Ectodermal cell (in vitro differentiated cells): ENCODE measurements at regions not wholly inside any gene's neighbourhood (a gene's known extent, or its start where the extent isn't known, plus 50 kb on each side); places are given as distances from the start of the nearest gene placed in this dataset.
"Not testable (repeated sequence)": the region's sequence is repeated elsewhere in the genome, so short reads cannot be mapped to it uniquely, and the experiment has no call there.

Experiments
- H3K27ac ChIP-seq: 2 replicates; pipeline ENCODE4 v1.7.0; 2013; ENCODE audit warnings: mild to moderate bottlenecking, low read depth, low read length; ENCODE audit not compliant: insufficient read depth, poor library complexity, severe bottlenecking
- H3K27me3 ChIP-seq: 2 replicates; pipeline ENCODE4 v1.7.0; 2013; ENCODE audit warnings: mild to moderate bottlenecking, low read length; ENCODE audit not compliant: insufficient read depth, control insufficient read depth, poor library complexity, severe bottlenecking
- H3K36me3 ChIP-seq: one replicate; pipeline ENCODE4 v1.7.0; 2013; ENCODE audit warnings: low read length; ENCODE audit not compliant: control insufficient read depth, insufficient read depth
- H3K4me1 ChIP-seq: one replicate; pipeline ENCODE4 v1.7.0; 2013; ENCODE audit warnings: low read length; ENCODE audit not compliant: control insufficient read depth, insufficient read depth
- H3K4me3 ChIP-seq: 2 replicates; pipeline ENCODE4 v1.7.0; 2013; ENCODE audit warnings: low read depth, low read length, control low read depth; ENCODE audit not compliant: insufficient read depth
- H3K9me3 ChIP-seq: 2 replicates; pipeline ENCODE4 v1.7.0; 2013; ENCODE audit warnings: mild to moderate bottlenecking, low read length, moderate library complexity; ENCODE audit not compliant: control insufficient read depth
- WGBS, 2 experiments: methylation state at CpG; one replicate each; pipeline ENCODE4 v1.1.7; 2013; ENCODE audit warnings: missing lambda C conversion rate in 2 of 2; 5-methylcytosine and 5-hydroxymethylcytosine counted together

DNA sequence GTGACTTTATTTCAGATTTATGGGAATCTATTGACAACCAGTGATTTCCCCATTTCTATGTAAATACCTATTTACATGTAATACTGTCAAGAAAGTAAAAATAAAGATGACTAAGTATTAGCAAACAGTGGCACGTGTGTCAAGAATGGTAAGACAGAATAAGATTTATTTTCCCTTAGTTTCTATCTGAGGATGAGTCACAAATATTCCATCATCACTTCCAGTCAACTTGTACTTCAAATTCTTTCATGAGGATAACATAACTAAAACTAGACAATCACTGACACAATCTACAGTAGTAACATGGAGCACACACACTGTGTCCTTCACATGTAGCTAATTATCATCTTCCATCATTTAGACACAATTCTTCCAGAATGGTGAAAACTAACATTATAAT, 625.3 kb upstream of the PCDH7 start:
- Histone ChIP-seq H3K27ac (no peak overlapping the region), H3K4me3 (no peak overlapping the region), H3K4me1 (no peaks in the 10 kb centered on the region), H3K36me3 (no peaks in the 10 kb centered on the region), H3K9me3 (no peaks in the 10 kb centered on the region), H3K27me3 (no peaks in the 10 kb centered on the region)
- WGBS, 2 experiments: 100% methylated on average over 1 of the region's 1 CpG; no CpG with 5 or more reads in 1 of the 2 experiments

- H3K36me3 ChIP-seq: no peaks in the 10 kb centered on the region
- H3K27me3 ChIP-seq: no peaks in the 10 kb centered on the region
- no peak overlapping the region for H3K4me3 ChIP-seq
- no peak overlapping the region for H3K27ac ChIP-seq
- H3K9me3 ChIP-seq: no peaks in the 10 kb centered on the region
- H3K4me1 ChIP-seq: no peaks in the 10 kb centered on the region
Measured at GRCh38 chr4:30103455-30103854, 616.7 kb upstream of the PCDH7 start.

DNA sequence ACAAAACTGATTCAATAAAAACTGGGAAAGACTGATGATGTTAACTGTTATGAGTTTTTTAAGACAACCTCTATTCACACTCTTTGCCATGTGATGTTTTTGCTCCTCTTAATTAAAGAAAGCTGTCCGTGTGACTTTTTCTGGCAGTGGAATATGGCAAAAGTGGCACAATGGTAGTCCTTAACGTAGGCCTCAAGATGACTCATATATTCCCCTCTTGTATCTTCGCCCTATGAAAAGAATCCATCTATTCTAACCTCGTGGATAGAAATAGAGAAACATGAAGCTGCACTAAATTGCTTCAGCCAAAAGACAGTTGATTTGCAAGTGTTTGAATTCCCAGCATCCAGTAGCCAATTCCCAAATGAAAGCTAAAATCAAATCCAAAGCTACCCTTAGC, 603.8 kb upstream of the PCDH7 start:
- Histone ChIP-seq H3K27ac (no peak overlapping the region), H3K27me3 (no peaks in the 10 kb centered on the region), H3K4me1 (no peaks in the 10 kb centered on the region), H3K4me3 (no peak overlapping the region), H3K36me3 (no peaks in the 10 kb centered on the region), H3K9me3 (no peaks in the 10 kb centered on the region)
- 94 to 98% methylated on average over 4 of the region's 4 CpGs for WGBS, 2 experiments

- no peaks in the 10 kb centered on the region for H3K27me3 ChIP-seq
- 90 to 94% methylated on average over 2 to 3 of the region's 3 CpGs for WGBS, 2 experiments
- no peak overlapping the region for H3K27ac ChIP-seq
- no peaks in the 10 kb centered on the region for H3K36me3 ChIP-seq
- no peak overlapping the region for H3K4me3 ChIP-seq
- H3K9me3 ChIP-seq: no peaks in the 10 kb centered on the region
- no peaks in the 10 kb centered on the region for H3K4me1 ChIP-seq
Measured at GRCh38 chr4:30117433-30117832, 602.7 kb upstream of the PCDH7 start.

DNA sequence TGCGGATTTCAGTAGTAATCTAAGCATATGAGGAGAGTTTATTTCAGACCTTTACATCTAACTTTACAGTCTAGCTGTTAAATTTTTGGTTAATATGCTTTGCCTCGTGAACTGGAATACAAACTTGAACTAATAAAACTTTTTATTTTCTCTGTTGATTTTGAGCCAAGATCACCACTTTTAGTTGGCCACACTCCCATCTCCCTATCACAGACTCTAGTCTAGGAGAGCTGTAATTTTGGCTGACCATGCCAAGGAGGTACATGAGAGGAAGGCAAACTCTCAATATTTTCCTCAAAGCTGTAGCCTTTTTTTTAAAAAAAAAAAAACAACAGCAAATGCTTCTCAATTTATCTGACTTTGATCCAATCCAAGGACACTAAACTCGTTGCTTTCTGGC, 597.5 kb upstream of the PCDH7 start:
- H3K36me3 ChIP-seq: no peaks in the 10 kb centered on the region
- 82% methylated on average over 2 of the region's 3 CpGs; no CpG with 5 or more reads in 1 of the 2 experiments for WGBS, 2 experiments
- H3K27me3 ChIP-seq: no peaks in the 10 kb centered on the region
- no peak overlapping the region for H3K27ac ChIP-seq
- H3K4me3 ChIP-seq: no peak overlapping the region
- H3K4me1 ChIP-seq: no peaks in the 10 kb centered on the region
- no peaks in the 10 kb centered on the region for H3K9me3 ChIP-seq

DNA sequence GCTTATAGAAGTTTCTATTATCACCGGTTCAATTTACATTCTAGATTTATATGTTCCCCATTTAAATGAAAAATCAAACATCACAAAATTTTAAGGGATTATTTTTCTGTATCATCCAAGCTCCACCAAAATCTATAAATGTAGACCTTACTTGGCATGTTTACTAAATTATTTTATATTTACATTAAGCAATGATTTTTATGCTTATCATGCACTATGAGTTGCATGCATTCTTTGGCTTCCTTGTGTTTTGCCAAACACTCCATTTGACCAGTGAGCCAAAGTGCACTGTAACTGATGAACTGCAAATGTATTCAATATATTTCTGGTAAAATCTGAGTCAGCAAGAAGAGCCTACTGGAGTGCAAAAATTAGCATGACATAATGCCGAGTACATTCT, 595.5 kb upstream of the PCDH7 start:
- not testable (repeated sequence) for H3K9me3 ChIP-seq, H3K36me3 ChIP-seq, H3K27ac ChIP-seq, H3K4me3 ChIP-seq, H3K27me3 ChIP-seq, H3K4me1 ChIP-seq
- no CpG with 5 or more reads among the region's 2 CpGs for WGBS, 2 experiments

DNA sequence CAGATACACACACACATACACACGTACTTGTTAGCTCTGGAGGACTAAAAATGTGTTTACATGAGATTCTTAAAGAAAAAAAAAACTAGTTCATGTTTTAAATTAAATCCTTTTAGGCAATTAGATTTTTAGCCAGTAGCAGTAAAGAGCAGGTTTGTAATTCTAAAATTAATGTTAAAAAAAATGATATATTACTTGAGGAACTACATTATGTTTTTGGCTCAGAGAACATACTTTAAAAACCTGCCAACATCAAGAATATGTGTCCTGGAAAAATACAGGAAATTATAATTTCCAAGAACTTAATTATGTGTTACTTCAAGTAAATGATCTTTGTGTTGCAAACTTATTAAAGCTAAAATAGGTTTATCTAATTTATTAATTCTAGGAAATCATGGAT, 594.3 kb upstream of the PCDH7 start:
- H3K27ac ChIP-seq: no peak overlapping the region
- no peaks in the 10 kb centered on the region for H3K27me3 ChIP-seq
- no peak overlapping the region for H3K4me3 ChIP-seq
- no peaks in the 10 kb centered on the region for H3K9me3 ChIP-seq
- H3K36me3 ChIP-seq: no peaks in the 10 kb centered on the region
- no peaks in the 10 kb centered on the region for H3K4me1 ChIP-seq
- WGBS, 2 experiments: 80% methylated on average over 1 of the region's 1 CpG; no CpG with 5 or more reads in 1 of the 2 experiments

DNA sequence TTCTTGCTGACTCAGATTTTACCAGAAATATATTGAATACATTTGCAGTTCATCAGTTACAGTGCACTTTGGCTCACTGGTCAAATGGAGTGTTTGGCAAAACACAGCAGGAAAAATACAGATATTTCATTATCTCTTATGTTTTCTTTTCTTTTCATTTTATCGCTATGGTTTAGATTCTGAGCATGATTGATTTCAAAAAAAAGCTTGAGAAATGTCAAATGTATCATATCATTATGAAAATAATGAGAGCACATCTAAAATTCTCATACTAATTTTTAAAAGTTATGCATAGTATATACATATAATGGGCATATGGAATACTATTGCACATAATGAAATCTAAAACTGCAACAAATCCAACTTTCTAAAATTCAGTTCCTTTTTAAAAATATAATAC, 593.8 kb upstream of the PCDH7 start:
- no peaks in the 10 kb centered on the region for H3K9me3 ChIP-seq
- no CpG with 5 or more reads among the region's 1 CpG for WGBS, 2 experiments
- H3K4me3 ChIP-seq: no peak overlapping the region
- H3K27ac ChIP-seq: no peak overlapping the region
- H3K4me1 ChIP-seq: no peaks in the 10 kb centered on the region
- no peaks in the 10 kb centered on the region for H3K27me3 ChIP-seq
- no peaks in the 10 kb centered on the region for H3K36me3 ChIP-seq

- not testable (repeated sequence) for H3K27me3 ChIP-seq
- WGBS, 2 experiments: 79 to 88% methylated on average over 4 to 5 of the region's 5 CpGs
Measured at GRCh38 chr4:30148828-30149227, 571.3 kb upstream of the PCDH7 start.

DNA sequence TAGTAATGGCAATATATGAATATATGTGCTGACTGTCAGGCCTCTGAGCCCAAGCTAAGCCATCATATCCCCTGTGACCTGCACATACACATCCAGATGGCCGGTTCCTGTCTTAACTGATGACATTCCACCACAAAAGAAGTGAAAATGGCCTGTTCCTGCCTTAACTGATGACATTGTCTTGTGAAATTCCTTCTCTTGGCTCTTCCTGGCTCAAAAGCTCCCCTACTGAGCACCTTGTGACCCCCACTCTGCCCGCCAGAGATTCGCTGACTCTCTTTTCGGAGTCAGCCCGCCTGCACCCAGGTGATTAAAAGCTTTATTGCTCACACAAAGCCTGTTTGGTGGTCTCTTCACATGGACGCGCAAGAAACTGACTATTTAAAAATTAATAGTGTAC, 570.6 kb upstream of the PCDH7 start:
- H3K27me3 ChIP-seq, H3K27ac ChIP-seq, H3K4me3 ChIP-seq, H3K4me1 ChIP-seq, H3K9me3 ChIP-seq, H3K36me3 ChIP-seq: not testable (repeated sequence)
- 58 to 59% methylated on average over 7 of the region's 7 CpGs for WGBS, 2 experiments

More at GRCh38 chr4:30148828-30149227, 571.3 kb upstream of the PCDH7 start:
- H3K27ac ChIP-seq, H3K9me3 ChIP-seq, H3K36me3 ChIP-seq, H3K4me1 ChIP-seq, H3K4me3 ChIP-seq: not testable (repeated sequence)

DNA sequence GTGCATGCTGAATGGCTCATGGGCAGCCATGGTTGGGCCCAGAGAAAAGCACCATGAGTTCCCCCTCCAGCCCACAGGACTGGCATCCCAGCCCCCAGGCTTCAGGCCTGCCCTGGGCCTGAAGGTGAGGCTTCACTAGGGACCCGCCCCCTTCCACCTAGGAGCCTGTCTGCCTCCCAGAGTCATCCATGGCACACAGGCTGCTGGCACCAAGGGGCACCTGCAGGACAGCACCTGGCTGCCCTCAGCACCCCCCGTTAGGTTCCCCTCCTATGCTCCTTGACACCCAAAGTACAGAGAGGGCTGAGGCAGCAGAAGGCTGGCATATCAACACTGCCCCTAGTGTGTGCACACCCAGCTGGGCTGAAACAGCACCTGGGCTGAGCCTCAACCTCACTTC, 566.7 kb upstream of the PCDH7 start:
- Histone ChIP-seq H3K9me3 (no peaks in the 10 kb centered on the region), H3K27ac (no peak overlapping the region)
- 93% methylated on average over 2 of the region's 2 CpGs for WGBS, 2 experiments

More for the DNA sequence above, 566.7 kb upstream of the PCDH7 start:
- Histone ChIP-seq H3K36me3 (no peaks in the 10 kb centered on the region), H3K27me3 (no peaks in the 10 kb centered on the region), H3K4me1 (no peaks in the 10 kb centered on the region), H3K4me3 (no peak overlapping the region)
